ENCODE measurements at regions not wholly inside any gene's neighbourhood (a gene's known extent, or its start where the extent isn't known, plus 50 kb on each side); places are given as distances from the start of the nearest gene placed in this dataset.

DNA sequence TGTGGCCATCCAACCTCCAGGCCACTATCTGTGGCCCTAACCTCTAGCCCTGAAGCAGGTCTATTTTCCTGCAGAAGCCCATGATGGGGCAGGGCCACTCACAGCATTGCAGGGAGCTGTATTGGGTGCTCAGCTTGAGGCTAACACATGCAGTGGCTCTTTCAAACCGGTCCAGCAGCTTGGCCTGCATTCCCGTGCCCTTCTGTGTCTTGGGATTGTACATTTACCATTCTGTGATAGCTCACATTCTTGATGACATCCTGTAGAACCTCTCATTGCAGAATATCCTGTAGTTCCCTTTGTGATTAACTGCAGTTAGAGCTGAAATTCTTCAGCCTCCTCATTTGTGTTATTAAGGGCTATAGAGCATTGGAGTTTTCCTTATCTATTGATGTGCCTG is 60.8 kb upstream of the ANKRD34C start:
- CTCF ChIA-PET = interaction anchor here (1.8 to 2.1 kb wide), 2 partner anchors 37 to 193 kb away, joined by 6 to 9 read pairs; no protein-coding TSS in a partner anchor

DNA sequence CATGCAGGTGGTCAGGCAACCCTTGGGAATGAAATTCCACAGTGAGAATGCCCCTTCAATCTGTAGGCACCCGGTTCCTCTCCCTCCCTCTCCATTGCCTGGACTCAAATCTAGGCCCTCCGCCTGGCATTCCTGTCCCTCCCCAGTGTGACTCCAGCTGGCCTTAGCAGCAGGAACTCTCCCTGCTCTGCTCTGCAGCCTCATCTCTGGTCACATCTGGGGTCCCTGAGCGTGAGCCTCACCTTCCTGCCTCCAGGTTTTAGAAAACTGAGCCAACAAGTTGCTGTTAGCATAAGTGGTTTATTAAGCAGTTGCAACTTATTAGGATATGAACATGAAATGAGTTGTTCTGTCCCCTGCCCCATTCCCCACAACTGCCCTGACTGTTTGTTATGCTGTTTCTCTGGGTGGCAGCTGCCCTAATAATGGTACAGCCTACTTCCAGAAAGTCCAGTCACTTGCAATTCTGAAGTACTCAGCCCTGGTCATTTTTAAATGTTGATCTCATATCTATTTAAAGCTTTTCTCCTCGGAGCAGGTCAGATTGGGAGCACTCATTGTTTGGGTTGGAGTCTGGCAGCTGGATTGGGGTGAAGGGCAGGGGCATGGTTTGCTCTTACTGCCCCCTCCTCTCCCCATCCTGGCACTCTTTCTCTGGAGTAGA is 63.0 kb upstream of the ANKRD34C start:
- no peaks in the 10 kb centered on the region for H4K20me1 ChIP-seq (ENCODE audit: insufficient read depth)
- no peak overlapping the region for H2AFZ ChIP-seq (ENCODE audit: low read depth)
- H3F3A ChIP-seq (replicated peaks; ENCODE audit: insufficient read depth) = no peaks in the 10 kb centered on the region
- no peak overlapping the region for H3K4me2 ChIP-seq
- H3K4me3 ChIP-seq (ENCODE audit: low read depth in 2 of 2, low read length in 1 of 2) = no peak overlapping the region
- no peaks in the 10 kb centered on the region for H3K9me3 ChIP-seq
- no peak overlapping the region for H3K27ac ChIP-seq (ENCODE audit: low read depth in 2 of 2, low read length in 1 of 2)
- ChIA-PET CTCF (interaction anchor here (1.7 to 2.3 kb wide), 3 partner anchors 10 to 35 kb away, joined by 5 to 8 read pairs (median 6); no protein-coding TSS in a partner anchor), POLR2A (no interaction called here)
- H3K79me2 ChIP-seq (ENCODE audit: insufficient read depth) = no peaks in the 10 kb centered on the region
- DNase-seq = no peak
- no peaks in the 10 kb centered on the region for H3K36me3 ChIP-seq (replicated peaks in 1 of 2; ENCODE audit: control insufficient read depth in 1 of 2, insufficient read depth in 2 of 2, low read length in 1 of 2)
- no peaks in the 10 kb centered on the region; the same call in 1 of the 2 replicates for H3K27me3 ChIP-seq (ENCODE audit: insufficient read depth)
- no peaks in the 10 kb centered on the region; a peak in 1 of 4 replicates for H3K4me1 ChIP-seq (ENCODE audit: control insufficient read depth in 1 of 2, insufficient read depth in 2 of 2, low read depth in 1 of 2, low read length in 1 of 2)
- no peak overlapping the region for H3K9ac ChIP-seq
- WGBS (ENCODE audit: low lambda C conversion rate) = 4% methylated on average over 3 of the region's 4 CpGs
- H3K9me2 ChIP-seq = no peaks in the 10 kb centered on the region
- no peak for TF ChIP-seq FOXJ3 (CRISPR knock-in tag; IDR thresholded peaks at IDR 0.05)
- no peak for TF ChIP-seq FOSL2 (IDR thresholded peaks at IDR 0.05; ENCODE audit: borderline replicate concordance, low read depth)
- no peak for TF ChIP-seq SMC3 (IDR thresholded peaks at IDR 0.05; ENCODE audit: low read depth, low read length)
- TF ChIP-seq MEF2A (IDR thresholded peaks at IDR 0.05; ENCODE audit: borderline replicate concordance, low read depth) = no peak
- TF ChIP-seq, protein P1, sequence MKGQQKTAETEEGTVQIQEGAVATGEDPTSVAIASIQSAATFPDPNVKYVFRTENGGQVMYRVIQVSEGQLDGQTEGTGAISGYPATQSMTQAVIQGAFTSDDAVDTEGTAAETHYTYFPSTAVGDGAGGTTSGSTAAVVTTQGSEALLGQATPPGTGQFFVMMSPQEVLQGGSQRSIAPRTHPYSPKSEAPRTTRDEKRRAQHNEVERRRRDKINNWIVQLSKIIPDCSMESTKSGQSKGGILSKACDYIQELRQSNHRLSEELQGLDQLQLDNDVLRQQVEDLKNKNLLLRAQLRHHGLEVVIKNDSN (IDR thresholded peaks at IDR 0.05; ENCODE audit: borderline replicate concordance, low read depth) = no peak
- TF ChIP-seq, protein P2, sequence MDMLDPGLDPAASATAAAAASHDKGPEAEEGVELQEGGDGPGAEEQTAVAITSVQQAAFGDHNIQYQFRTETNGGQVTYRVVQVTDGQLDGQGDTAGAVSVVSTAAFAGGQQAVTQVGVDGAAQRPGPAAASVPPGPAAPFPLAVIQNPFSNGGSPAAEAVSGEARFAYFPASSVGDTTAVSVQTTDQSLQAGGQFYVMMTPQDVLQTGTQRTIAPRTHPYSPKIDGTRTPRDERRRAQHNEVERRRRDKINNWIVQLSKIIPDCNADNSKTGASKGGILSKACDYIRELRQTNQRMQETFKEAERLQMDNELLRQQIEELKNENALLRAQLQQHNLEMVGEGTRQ (IDR thresholded peaks at IDR 0.05; ENCODE audit: borderline replicate concordance, low read depth, low read length) = no peak
- TF ChIP-seq, protein P3, sequence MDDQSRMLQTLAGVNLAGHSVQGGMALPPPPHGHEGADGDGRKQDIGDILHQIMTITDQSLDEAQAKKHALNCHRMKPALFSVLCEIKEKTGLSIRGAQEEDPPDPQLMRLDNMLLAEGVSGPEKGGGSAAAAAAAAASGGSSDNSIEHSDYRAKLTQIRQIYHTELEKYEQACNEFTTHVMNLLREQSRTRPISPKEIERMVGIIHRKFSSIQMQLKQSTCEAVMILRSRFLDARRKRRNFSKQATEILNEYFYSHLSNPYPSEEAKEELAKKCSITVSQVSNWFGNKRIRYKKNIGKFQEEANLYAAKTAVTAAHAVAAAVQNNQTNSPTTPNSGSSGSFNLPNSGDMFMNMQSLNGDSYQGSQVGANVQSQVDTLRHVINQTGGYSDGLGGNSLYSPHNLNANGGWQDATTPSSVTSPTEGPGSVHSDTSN (IDR thresholded peaks at IDR 0.05) = no peak
- TF ChIP-seq, protein P4, sequence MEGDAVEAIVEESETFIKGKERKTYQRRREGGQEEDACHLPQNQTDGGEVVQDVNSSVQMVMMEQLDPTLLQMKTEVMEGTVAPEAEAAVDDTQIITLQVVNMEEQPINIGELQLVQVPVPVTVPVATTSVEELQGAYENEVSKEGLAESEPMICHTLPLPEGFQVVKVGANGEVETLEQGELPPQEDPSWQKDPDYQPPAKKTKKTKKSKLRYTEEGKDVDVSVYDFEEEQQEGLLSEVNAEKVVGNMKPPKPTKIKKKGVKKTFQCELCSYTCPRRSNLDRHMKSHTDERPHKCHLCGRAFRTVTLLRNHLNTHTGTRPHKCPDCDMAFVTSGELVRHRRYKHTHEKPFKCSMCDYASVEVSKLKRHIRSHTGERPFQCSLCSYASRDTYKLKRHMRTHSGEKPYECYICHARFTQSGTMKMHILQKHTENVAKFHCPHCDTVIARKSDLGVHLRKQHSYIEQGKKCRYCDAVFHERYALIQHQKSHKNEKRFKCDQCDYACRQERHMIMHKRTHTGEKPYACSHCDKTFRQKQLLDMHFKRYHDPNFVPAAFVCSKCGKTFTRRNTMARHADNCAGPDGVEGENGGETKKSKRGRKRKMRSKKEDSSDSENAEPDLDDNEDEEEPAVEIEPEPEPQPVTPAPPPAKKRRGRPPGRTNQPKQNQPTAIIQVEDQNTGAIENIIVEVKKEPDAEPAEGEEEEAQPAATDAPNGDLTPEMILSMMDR (IDR thresholded peaks at IDR 0.05) = no peak
- no peak for TF ChIP-seq YY1 (IDR thresholded peaks at IDR 0.05; ENCODE audit: low read depth)
- no peak for TF ChIP-seq RCOR1 (IDR thresholded peaks at IDR 0.05; ENCODE audit: low read length)
- TF ChIP-seq NRF1 (IDR thresholded peaks at IDR 0.05; ENCODE audit: low read depth, low read length) = no peak
- TF ChIP-seq GATA2 (CRISPR knock-in tag; IDR thresholded peaks at IDR 0.05) = no peak
- no peak for TF ChIP-seq GABPA (IDR thresholded peaks at IDR 0.05; ENCODE audit: low read depth)
- no peak for TF ChIP-seq EP300 (IDR thresholded peaks at IDR 0.05; ENCODE audit: borderline replicate concordance in 1 of 2, low read depth in 1 of 2, low read length in 1 of 2)
- TF ChIP-seq RXRA (IDR thresholded peaks at IDR 0.05; ENCODE audit: borderline replicate concordance, low read depth) = no peak

More for the DNA sequence above, 60.8 kb upstream of the ANKRD34C start:
- Histone ChIP-seq H3K27ac (ENCODE audit: low read depth in 2 of 2, low read length in 1 of 2) (no peak overlapping the region), H3F3A (replicated peaks; ENCODE audit: insufficient read depth) (no peaks in the 10 kb centered on the region), H3K9me3 (no peaks in the 10 kb centered on the region), H3K9ac (no peak overlapping the region), H3K36me3 (replicated peaks in 1 of 2; ENCODE audit: control insufficient read depth in 1 of 2, insufficient read depth in 2 of 2, low read length in 1 of 2) (no peaks in the 10 kb centered on the region), H2AFZ (ENCODE audit: low read depth) (no peak overlapping the region), H3K4me3 (ENCODE audit: low read depth in 2 of 2, low read length in 1 of 2) (no peak overlapping the region), H3K9me2 (no peaks in the 10 kb centered on the region), H3K27me3 (ENCODE audit: insufficient read depth) (no peaks in the 10 kb centered on the region; the same call in 1 of the 2 replicates), H3K4me2 (no peak overlapping the region), H4K20me1 (ENCODE audit: insufficient read depth) (no peaks in the 10 kb centered on the region), H3K79me2 (ENCODE audit: insufficient read depth) (no peaks in the 10 kb centered on the region), H3K4me1 (ENCODE audit: control insufficient read depth in 1 of 2, insufficient read depth in 2 of 2, low read depth in 1 of 2, low read length in 1 of 2) (no peaks in the 10 kb centered on the region; a peak in 1 of 4 replicates)
- POLR2A ChIA-PET = no interaction called here
- no peak for TF ChIP-seq MEF2A (IDR thresholded peaks at IDR 0.05; ENCODE audit: borderline replicate concordance, low read depth)
- TF ChIP-seq FOSL2 (IDR thresholded peaks at IDR 0.05; ENCODE audit: borderline replicate concordance, low read depth) = no peak
- no peak for TF ChIP-seq SIN3A (IDR thresholded peaks at IDR 0.05; ENCODE audit: borderline replicate concordance, low read depth, low read length)
- TF ChIP-seq, protein P2 (IDR thresholded peaks at IDR 0.05; ENCODE audit: borderline replicate concordance, low read depth, low read length) = no peak
- TF ChIP-seq, protein P3 (IDR thresholded peaks at IDR 0.05) = no peak
- TF ChIP-seq SMC3 (IDR thresholded peaks at IDR 0.05; ENCODE audit: low read depth, low read length) = no peak
- no peak for TF ChIP-seq NRF1 (IDR thresholded peaks at IDR 0.05; ENCODE audit: low read depth, low read length)
- no peak for TF ChIP-seq JUND (IDR thresholded peaks at IDR 0.05)
- no peak for TF ChIP-seq MXI1 (IDR thresholded peaks at IDR 0.05; ENCODE audit: low read depth, low read length)
- DNase-seq = no peak
- 0% methylated on average over 2 of the region's 2 CpGs for WGBS (ENCODE audit: low lambda C conversion rate)
